OCI-LY7 (cell line): ENCODE measurements at regions not wholly inside any gene's neighbourhood (a gene's known extent, or its start where the extent isn't known, plus 50 kb on each side); places are given as distances from the start of the nearest gene placed in this dataset.

Experiments
- BruUV-seq: library from RNA; stranded (reverse); fragments of 400-500 nt; replicated peaks from 2 replicates; lab custom pipeline; 2021; lab: Mats Ljungman, UMichigan
- CTCF ChIA-PET: fragments of 300-600 bp; sonication (Branson Sonifier 250); formaldehyde crosslinking; loops from one replicate; lab custom pipeline; 2022; ENCODE audit warnings: antibody characterized with exemption; ENCODE audit not compliant: unreplicated experiment; lab: Charles Lee
- POLR2A ChIA-PET: fragments of 300-600 bp; sonication (Branson Sonifier 250); formaldehyde crosslinking; loops from one replicate; lab custom pipeline; 2022; ENCODE audit warnings: antibody characterized with exemption; lab: Charles Lee
- DNase-seq: peaks from one replicate; pipeline ENCODE4 v3.0.0-alpha.2; 2015; ENCODE audit warnings: low spot score
- H2AFZ ChIP-seq: fragments of 200-600 bp; sonication (generic), shearing (Covaris generic); 2 replicates; pipeline ENCODE4 v1.6.1; 2014; ENCODE audit warnings: mild to moderate bottlenecking, antibody characterized with exemption, low read length, moderate library complexity
- H3K27ac ChIP-seq: fragments of 200-600 bp; sonication (generic); 2 replicates; pipeline ENCODE4 v1.5.1; 2014; ENCODE audit warnings: mixed run types, low read depth, mild to moderate bottlenecking, moderate library complexity, low read length, inconsistent platforms; ENCODE audit not compliant: poor library complexity, severe bottlenecking
- H3K36me3 ChIP-seq: fragments of 200-600 bp; sonication (generic); 2 replicates; pipeline ENCODE4 v1.6.1; 2014; ENCODE audit warnings: mild to moderate bottlenecking, antibody characterized with exemption, low read length, moderate library complexity, mixed read lengths; ENCODE audit not compliant: insufficient read depth
- H3K4me1 ChIP-seq: fragments of 200-600 bp; sonication (generic); 2 replicates; pipeline ENCODE4 v1.5.1; 2014; ENCODE audit warnings: mild to moderate bottlenecking, low read length; ENCODE audit not compliant: insufficient read depth, poor library complexity, severe bottlenecking
- H3K4me2 ChIP-seq: fragments of 200-600 bp; sonication (generic); 2 replicates; pipeline ENCODE4 v1.6.1; 2014; ENCODE audit warnings: mild to moderate bottlenecking, low read length
- H3K4me3 ChIP-seq: fragments of 200-600 bp; sonication (generic); 2 replicates; pipeline ENCODE4 v1.5.1; 2014; ENCODE audit warnings: mild to moderate bottlenecking, low read depth, low read length; ENCODE audit not compliant: poor library complexity, severe bottlenecking
- H3K79me2 ChIP-seq: fragments of 200-600 bp; sonication (generic); 2 replicates; pipeline ENCODE4 v1.6.1; 2016; ENCODE audit warnings: low read depth, mild to moderate bottlenecking, low read length, moderate library complexity, mixed read lengths; ENCODE audit not compliant: insufficient read depth
- H3K9me2 ChIP-seq: fragments of 200-600 bp; sonication (generic); 2 replicates; pipeline ENCODE4 v1.6.1; 2016; ENCODE audit warnings: mild to moderate bottlenecking, low read length, mixed read lengths; ENCODE audit not compliant: insufficient read depth
- H3K9me3 ChIP-seq: fragments of 200-600 bp; sonication (generic); 2 replicates; pipeline ENCODE4 v1.6.1; 2014; ENCODE audit warnings: mild to moderate bottlenecking, mixed run types, low read length, mixed read lengths
- H4K20me1 ChIP-seq: fragments of 200-600 bp; sonication (generic); 2 replicates; pipeline ENCODE4 v1.6.1; 2014; ENCODE audit warnings: mild to moderate bottlenecking, antibody characterized with exemption, low read length, moderate library complexity, mixed read lengths; ENCODE audit not compliant: insufficient read depth
- CTCF ChIP-seq: fragments of 200-600 bp; sonication (generic); conservative IDR thresholded peaks from 2 replicates; pipeline ENCODE4 v1.5.1; 2014; ENCODE audit warnings: mild to moderate bottlenecking, antibody characterized with exemption, low read length, moderate library complexity, mixed read lengths
- EZH2phosphoT487 ChIP-seq: fragments of 200-600 bp; sonication (generic); IDR thresholded peaks from 2 replicates; pipeline ENCODE4 v1.6.1; 2018; ENCODE audit warnings: low read depth, borderline replicate concordance, mild to moderate bottlenecking, mixed run types, antibody characterized with exemption, low read length, moderate library complexity, mixed read lengths
- intact Hi-C: fragments of 100-400 bp; cut with micrococcal nuclease; formaldehyde crosslinking; loops from one replicate; pipeline ENCODE4 v1.10.0; 2022; ENCODE audit not compliant: unreplicated experiment

- H3K9me2 ChIP-seq, result no peaks in the 10 kb centered on the region
- DNase-seq, result peak; percentile 52
- BruUV-seq, result no TSS peak
- H3K9me3 ChIP-seq, result no peaks in the 10 kb centered on the region
- H3K27ac ChIP-seq, result no peak overlapping the region
- CTCF ChIA-PET, result no interaction called here
- no peak overlapping the region for H3K4me3 ChIP-seq
- intact Hi-C loops, result loop anchor here (2.0 to 10.0 kb wide), 4 partner anchors 226 to 773 kb away; partner anchors contain the start of gene RAP2C
- TF ChIP-seq CTCF (peak; percentile 75), EZH2phosphoT487 (no peak)
- no peaks in the 10 kb centered on the region for H3K36me3 ChIP-seq
- POLR2A ChIA-PET, result no interaction called here
- no peaks in the 10 kb centered on the region for H3K79me2 ChIP-seq
- H2AFZ ChIP-seq, result no peak overlapping the region
- H3K4me2 ChIP-seq, result no peak overlapping the region
- no peaks in the 10 kb centered on the region for H3K4me1 ChIP-seq
- no peaks in the 10 kb centered on the region for H4K20me1 ChIP-seq
These were observed 181.3 kb upstream of the STK26 start for GRCh38 chrX:131841496-131842437.

GRCh38 chrX:131843987-131844386 is 179.1 kb upstream of the STK26 start:
- no TSS peak for BruUV-seq
- ChIA-PET POLR2A (interaction anchor here (0.7 to 1.3 kb wide), 2 partner anchors 342 to 375 kb away, joined by 3 read pairs; partner anchors contain the start of gene RAP2C), CTCF (no interaction called here)
- H3K4me3 ChIP-seq, result no peak overlapping the region
- intact Hi-C loops, result loop anchor here (5.0 to 10.0 kb wide), 3 partner anchors 223 to 771 kb away; no protein-coding TSS in a partner anchor
- H3K4me1 ChIP-seq, result no peaks in the 10 kb centered on the region
- no peak overlapping the region for H3K4me2 ChIP-seq
- no peaks in the 10 kb centered on the region for H3K9me2 ChIP-seq
- H2AFZ ChIP-seq, result no peak overlapping the region
- H3K9me3 ChIP-seq, result no peaks in the 10 kb centered on the region
- TF ChIP-seq CTCF, result no peak
- TF ChIP-seq EZH2phosphoT487, result no peak
- H4K20me1 ChIP-seq, result no peaks in the 10 kb centered on the region
- no peaks in the 10 kb centered on the region for H3K79me2 ChIP-seq
- no peaks in the 10 kb centered on the region for H3K36me3 ChIP-seq
- H3K27ac ChIP-seq, result no peak overlapping the region
- DNase-seq, result no peak

- Histone ChIP-seq H2AFZ (no peak overlapping the region), H3K27ac (no peak overlapping the region), H3K79me2 (no peaks in the 10 kb centered on the region), H3K4me3 (no peak overlapping the region), H3K4me2 (no peak overlapping the region), H3K9me3 (no peaks in the 10 kb centered on the region), H4K20me1 (no peaks in the 10 kb centered on the region), H3K9me2 (no peaks in the 10 kb centered on the region), H3K36me3 (no peaks in the 10 kb centered on the region), H3K4me1 (no peaks in the 10 kb centered on the region)
- TF ChIP-seq EZH2phosphoT487 (no peak), CTCF (no peak)
- BruUV-seq, result no TSS peak
- CTCF ChIA-PET, result no interaction called here
- no peak for DNase-seq
- intact Hi-C loops, result loop anchor here (10.0 kb wide), 1 partner anchor 770 kb away; no protein-coding TSS in a partner anchor
- POLR2A ChIA-PET, result no interaction called here
These were observed 177.9 kb upstream of the STK26 start for GRCh38 chrX:131845201-131845600.
